Chondrocyte (in vitro differentiated cells): ENCODE measurements at regions not wholly inside any gene's neighbourhood (a gene's known extent, or its start where the extent isn't known, plus 50 kb on each side); places are given as distances from the start of the nearest gene placed in this dataset.

ENCODE experiments used
- DNase-seq: peaks from one replicate; pipeline ENCODE4 v3.0.0; 2021; ENCODE audit warnings: mixed read lengths, low spot score
- H3K27ac Mint-ChIP-seq: one replicate; pipeline ENCODE4 v1.8.0; 2021; ENCODE audit warnings: mild to moderate bottlenecking, moderate library complexity, mixed read lengths; ENCODE audit not compliant: unreplicated experiment
- H3K27me3 Mint-ChIP-seq: 2 replicates; pipeline ENCODE4 v1.8.0; 2021; ENCODE audit warnings: low read depth, mixed read lengths
- H3K36me3 Mint-ChIP-seq: 2 replicates; pipeline ENCODE4 v1.8.0; 2021; ENCODE audit warnings: low read depth, mixed read lengths
- H3K4me1 Mint-ChIP-seq: 2 replicates; pipeline ENCODE4 v1.8.0; 2021; ENCODE audit warnings: low read depth, mild to moderate bottlenecking, mixed read lengths
- H3K4me3 Mint-ChIP-seq: one replicate; pipeline ENCODE4 v1.8.0; 2021; ENCODE audit warnings: mild to moderate bottlenecking, moderate library complexity, mixed read lengths; ENCODE audit not compliant: unreplicated experiment
- H3K9me3 Mint-ChIP-seq: 2 replicates; pipeline ENCODE4 v1.8.0; 2021; ENCODE audit warnings: low read depth, mixed read lengths
- TF ChIP-seq, protein P1 (sequence below): fragments of 200-600 bp; sonication (generic); IDR thresholded peaks from 2 replicates; pipeline ENCODE4 v1.5.0; 2021; ENCODE audit warnings: antibody characterized with exemption, mild to moderate bottlenecking, moderate library complexity

DNA sequence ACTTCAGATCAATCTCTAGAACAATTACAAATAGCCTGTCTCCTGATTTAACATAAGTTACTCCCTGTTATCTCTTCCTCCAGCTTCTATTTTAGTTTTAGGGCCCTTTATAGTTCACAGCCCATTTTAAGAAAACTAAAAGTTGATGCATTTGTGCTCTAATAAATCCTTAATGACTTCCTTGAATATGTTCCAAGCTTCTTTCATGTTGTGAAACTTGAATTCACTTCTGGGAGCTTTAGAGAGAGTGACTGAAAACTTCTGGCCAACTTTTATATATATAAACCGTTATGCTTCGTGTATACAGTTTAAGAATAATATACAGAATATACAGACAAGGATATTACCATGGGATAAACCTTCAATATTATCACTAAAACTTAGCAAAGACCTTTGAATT, 366.8 kb downstream of the TBC1D4 start:
- no peak for DNase-seq
- Mint-ChIP-seq H3K9me3 (peaks cover 21% of the 10 kb centered on the region), H3K36me3 (peaks cover 6% of the 10 kb centered on the region), H3K4me3 (no peak overlapping the region), H3K27ac (no peak overlapping the region), H3K27me3 (no peaks in the 10 kb centered on the region), H3K4me1 (no peaks in the 10 kb centered on the region)
- TF ChIP-seq, protein P1, sequence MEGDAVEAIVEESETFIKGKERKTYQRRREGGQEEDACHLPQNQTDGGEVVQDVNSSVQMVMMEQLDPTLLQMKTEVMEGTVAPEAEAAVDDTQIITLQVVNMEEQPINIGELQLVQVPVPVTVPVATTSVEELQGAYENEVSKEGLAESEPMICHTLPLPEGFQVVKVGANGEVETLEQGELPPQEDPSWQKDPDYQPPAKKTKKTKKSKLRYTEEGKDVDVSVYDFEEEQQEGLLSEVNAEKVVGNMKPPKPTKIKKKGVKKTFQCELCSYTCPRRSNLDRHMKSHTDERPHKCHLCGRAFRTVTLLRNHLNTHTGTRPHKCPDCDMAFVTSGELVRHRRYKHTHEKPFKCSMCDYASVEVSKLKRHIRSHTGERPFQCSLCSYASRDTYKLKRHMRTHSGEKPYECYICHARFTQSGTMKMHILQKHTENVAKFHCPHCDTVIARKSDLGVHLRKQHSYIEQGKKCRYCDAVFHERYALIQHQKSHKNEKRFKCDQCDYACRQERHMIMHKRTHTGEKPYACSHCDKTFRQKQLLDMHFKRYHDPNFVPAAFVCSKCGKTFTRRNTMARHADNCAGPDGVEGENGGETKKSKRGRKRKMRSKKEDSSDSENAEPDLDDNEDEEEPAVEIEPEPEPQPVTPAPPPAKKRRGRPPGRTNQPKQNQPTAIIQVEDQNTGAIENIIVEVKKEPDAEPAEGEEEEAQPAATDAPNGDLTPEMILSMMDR: no peak

DNA sequence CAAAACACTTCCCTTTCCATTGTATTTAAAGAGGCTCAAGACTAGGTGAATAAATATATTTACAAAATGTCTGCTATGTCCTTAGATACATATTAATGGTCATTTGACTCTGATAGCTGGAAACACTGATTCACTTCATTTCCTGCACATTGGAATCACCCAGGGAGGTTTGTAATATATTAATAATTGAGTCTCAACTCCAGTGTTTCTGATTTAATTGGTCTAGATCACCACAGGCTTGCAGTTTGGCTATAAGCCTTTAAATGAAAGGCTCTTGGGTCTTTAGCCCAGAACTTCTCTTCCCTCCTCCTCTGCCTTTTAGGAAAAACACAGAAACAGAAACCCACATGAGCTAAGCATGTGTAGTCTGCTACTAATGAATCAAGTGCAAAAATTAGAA, 378.0 kb downstream of the TBC1D4 start:
- H3K4me3 Mint-ChIP-seq: no peak overlapping the region
- no peaks in the 10 kb centered on the region for H3K36me3 Mint-ChIP-seq
- TF ChIP-seq, protein P1: no peak
- H3K4me1 Mint-ChIP-seq: peaks cover 17% of the 10 kb centered on the region
- no peak for DNase-seq
- no peaks in the 10 kb centered on the region for H3K27me3 Mint-ChIP-seq
- peaks cover 10% of the 10 kb centered on the region for H3K9me3 Mint-ChIP-seq
- no peak overlapping the region for H3K27ac Mint-ChIP-seq

DNA sequence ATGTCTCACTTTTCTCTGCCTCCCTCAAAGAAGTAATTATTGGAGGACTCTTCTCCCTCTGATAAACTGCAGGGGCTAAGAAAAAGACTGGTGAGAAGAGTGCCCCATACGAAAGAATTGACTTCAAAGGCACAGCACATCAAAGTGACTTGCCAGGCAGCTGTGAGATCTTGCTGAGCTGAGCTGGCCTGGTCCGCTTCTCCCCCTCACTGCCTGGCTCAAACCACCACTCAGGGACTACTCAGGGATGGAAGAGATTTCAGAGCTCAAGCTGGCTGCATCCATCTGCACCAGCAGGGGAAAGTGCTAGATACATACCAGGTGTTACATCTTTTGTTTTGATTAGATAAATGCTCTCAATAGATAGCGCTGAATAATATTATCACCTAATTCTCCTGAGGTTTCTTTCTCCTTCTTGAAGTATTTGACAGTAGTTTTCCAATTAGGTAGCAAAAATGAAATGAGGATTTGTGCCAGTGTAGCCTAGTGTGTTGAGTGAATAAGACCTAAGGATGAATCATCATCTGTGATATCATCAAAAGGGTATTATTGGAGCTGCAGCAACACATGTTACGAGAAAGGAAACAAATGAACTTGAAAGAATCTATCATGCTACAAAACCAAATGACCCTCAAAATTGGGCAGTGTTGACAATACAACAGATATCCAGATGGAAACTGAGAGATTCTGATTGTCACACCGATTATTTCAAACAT, 379.8 kb downstream of the TBC1D4 start:
- Mint-ChIP-seq H3K27ac (no peak overlapping the region), H3K27me3 (no peaks in the 10 kb centered on the region)
- DNase-seq: no peak

DNA sequence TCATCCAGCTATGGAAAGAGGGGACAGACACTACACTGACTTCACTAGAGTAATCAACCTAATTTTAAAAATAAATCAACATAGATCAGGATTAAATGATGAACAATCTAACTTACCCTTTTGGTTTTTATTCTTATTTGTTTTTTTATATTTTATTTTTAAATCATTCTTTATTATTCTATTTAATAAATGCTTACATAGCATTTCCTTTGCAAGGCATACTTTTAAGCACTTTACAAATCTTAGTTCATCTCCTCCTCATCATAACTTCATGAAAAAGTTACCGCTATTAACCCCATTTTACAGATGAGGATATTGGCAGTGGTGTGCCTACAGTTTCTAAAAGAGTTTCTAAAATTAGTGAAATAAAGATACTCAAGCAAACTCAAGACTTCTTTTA, 380.6 kb downstream of the TBC1D4 start:
- TF ChIP-seq, protein P1: no peak
- H3K27ac Mint-ChIP-seq: no peak overlapping the region
- H3K4me1 Mint-ChIP-seq: peaks cover 20% of the 10 kb centered on the region
- H3K4me3 Mint-ChIP-seq: no peak overlapping the region
- no peaks in the 10 kb centered on the region for H3K9me3 Mint-ChIP-seq
- no peak for DNase-seq
- H3K36me3 Mint-ChIP-seq: no peaks in the 10 kb centered on the region
- H3K27me3 Mint-ChIP-seq: no peaks in the 10 kb centered on the region

More for the DNA sequence above, 379.8 kb downstream of the TBC1D4 start:
- Mint-ChIP-seq H3K4me3 (no peak overlapping the region), H3K36me3 (no peaks in the 10 kb centered on the region), H3K4me1 (peaks cover 20% of the 10 kb centered on the region), H3K9me3 (peaks cover 7% of the 10 kb centered on the region)
- TF ChIP-seq, protein P1: no peak

DNA sequence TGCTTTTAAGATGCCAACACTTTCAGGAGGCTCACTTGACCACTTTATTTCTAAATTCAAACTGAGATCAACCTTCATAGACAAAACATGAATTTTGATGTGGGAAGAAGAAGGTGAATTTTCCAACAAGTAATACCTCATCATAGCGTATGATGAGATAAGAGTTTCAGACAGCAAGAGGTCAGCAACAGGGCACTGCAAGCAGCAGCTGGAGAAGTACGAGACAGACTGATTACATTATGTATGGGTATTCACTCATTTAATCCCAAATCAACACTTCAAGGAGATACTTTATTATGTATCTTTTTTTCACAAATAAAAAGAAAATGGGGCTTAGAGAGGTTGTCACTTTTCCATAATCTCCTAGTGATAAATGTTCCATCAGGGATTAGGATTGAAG, 389.8 kb downstream of the TBC1D4 start:
- Mint-ChIP-seq H3K27me3 (no peaks in the 10 kb centered on the region), H3K27ac (no peak overlapping the region), H3K4me3 (no peak overlapping the region), H3K4me1 (peaks cover under 1% of the 10 kb centered on the region), H3K36me3 (no peaks in the 10 kb centered on the region), H3K9me3 (no peaks in the 10 kb centered on the region)
- TF ChIP-seq, protein P1: no peak
- DNase-seq: no peak
